Tibial nerve (tissue), 4 donors: ENCODE measurements at regions not wholly inside any gene's neighbourhood (a gene's known extent, or its start where the extent isn't known, plus 50 kb on each side); places are given as distances from the start of the nearest gene placed in this dataset.

Experiments used
- CTCF ChIP-seq, 5 experiments: fragments of 200-600 bp in 3 of 5; fragments of 450-650 bp in 2 of 5; sonication (generic) in 3 of 5; IDR thresholded peaks; one replicate each; pipeline ENCODE4 v1.5.1; 2016 to 2019; ENCODE audit warnings: antibody characterized with exemption in 5 of 5, mild to moderate bottlenecking in 3 of 5, moderate library complexity in 2 of 5
- EP300 ChIP-seq, 2 donors: sonication (generic); formaldehyde crosslinking; IDR thresholded peaks; one replicate each; pipeline ENCODE4 v1.6.1; 2017; ENCODE audit warnings: antibody characterized with exemption in 2 of 2, mild to moderate bottlenecking in 1 of 2
- POLR2A ChIP-seq, 2 donors: fragments of 450-650 bp; IDR thresholded peaks; one replicate each; pipeline ENCODE4 v1.6.1; 2017; ENCODE audit warnings: antibody characterized with exemption in 2 of 2, mild to moderate bottlenecking in 2 of 2, moderate library complexity in 2 of 2

DNA sequence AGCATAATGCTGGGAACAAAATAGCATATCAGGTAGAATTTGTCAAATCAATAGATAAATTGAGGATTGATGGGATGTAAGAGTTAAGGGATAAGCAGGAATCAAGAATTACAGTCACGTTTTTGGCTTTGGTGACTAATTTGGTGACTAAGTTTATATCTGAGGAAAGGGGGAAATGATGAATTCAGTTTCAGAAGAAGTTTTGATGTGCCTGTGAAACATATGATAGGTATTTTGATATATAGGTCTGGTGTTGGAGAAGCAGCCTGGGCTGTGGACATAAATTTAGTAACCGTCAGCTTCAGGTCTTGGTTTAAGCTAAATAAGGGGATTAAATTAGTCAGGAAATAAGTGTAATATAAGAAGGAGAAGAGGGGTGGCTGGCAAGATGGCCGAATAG, 79.0 kb upstream of the EDA2R start:
- TF ChIP-seq EP300 (IDR thresholded peaks at IDR 0.05): no peak
- no peak for TF ChIP-seq CTCF (IDR thresholded peaks at IDR 0.05)
- TF ChIP-seq POLR2A (IDR thresholded peaks at IDR 0.05): no peak
